ENCODE measurements at regions not wholly inside any gene's neighbourhood (a gene's known extent, or its start where the extent isn't known, plus 50 kb on each side); places are given as distances from the start of the nearest gene placed in this dataset.
"Not testable (repeated sequence)": the region's sequence is repeated elsewhere in the genome, so short reads cannot be mapped to it uniquely, and the experiment has no call there.

DNA sequence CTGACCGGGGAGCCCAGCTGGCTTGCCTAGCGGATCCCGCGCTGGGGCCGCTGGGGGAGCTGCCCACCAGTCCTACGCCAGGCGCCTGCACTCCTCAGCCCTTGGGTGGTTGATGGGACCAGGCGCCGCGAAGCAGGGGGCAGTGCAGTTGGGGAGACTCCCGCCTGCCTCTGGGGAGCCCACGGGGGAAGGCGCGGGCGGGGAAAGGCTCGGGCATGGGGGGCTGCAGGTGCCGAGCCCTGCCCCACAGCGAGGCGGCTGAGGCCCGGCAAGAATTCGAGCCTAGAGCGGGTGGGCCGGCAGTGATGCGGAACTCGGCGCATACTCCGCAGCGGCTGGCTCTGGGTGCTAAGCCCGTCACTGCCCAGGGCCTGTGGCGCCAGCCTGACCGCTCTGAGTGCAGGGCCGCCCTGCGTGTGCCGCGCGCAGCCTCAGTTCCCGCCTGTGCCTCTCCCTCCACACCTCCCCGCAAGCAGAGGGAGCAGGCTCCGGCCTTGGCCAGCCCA, 249.1 kb upstream of the TEKT4 start:
- DNase-seq (ENCODE audit: low read depth) = no peak
- no peak overlapping the region for H3K4me3 ChIP-seq (ENCODE audit: low read length)
- TF ChIP-seq, protein P1, sequence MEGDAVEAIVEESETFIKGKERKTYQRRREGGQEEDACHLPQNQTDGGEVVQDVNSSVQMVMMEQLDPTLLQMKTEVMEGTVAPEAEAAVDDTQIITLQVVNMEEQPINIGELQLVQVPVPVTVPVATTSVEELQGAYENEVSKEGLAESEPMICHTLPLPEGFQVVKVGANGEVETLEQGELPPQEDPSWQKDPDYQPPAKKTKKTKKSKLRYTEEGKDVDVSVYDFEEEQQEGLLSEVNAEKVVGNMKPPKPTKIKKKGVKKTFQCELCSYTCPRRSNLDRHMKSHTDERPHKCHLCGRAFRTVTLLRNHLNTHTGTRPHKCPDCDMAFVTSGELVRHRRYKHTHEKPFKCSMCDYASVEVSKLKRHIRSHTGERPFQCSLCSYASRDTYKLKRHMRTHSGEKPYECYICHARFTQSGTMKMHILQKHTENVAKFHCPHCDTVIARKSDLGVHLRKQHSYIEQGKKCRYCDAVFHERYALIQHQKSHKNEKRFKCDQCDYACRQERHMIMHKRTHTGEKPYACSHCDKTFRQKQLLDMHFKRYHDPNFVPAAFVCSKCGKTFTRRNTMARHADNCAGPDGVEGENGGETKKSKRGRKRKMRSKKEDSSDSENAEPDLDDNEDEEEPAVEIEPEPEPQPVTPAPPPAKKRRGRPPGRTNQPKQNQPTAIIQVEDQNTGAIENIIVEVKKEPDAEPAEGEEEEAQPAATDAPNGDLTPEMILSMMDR (IDR thresholded peaks at IDR 0.05; ENCODE audit: insufficient read depth, low read depth, low read length, missing control alignments) = no peak

DNA sequence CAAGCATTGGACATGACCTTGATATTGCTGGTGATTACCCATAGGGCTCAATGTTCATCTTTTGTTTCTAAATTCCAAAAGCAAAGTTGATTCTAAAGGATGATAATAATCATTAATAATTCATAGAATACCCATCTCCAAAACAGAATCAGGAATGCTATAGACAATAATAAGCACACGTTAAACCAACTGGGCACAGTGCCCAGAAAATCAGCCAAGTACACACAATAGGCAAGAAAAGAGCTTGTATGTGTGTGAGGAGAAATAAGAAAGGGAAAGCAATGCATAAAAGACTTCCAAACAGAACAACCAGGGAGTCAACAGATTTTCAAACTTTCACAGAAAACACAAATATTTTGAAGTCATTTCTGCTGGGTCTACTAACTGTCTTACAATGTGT, 242.3 kb upstream of the TEKT4 start:
- not testable (repeated sequence) for H3K4me3 ChIP-seq (ENCODE audit: low read length); DNase-seq (ENCODE audit: low read depth)

DNA sequence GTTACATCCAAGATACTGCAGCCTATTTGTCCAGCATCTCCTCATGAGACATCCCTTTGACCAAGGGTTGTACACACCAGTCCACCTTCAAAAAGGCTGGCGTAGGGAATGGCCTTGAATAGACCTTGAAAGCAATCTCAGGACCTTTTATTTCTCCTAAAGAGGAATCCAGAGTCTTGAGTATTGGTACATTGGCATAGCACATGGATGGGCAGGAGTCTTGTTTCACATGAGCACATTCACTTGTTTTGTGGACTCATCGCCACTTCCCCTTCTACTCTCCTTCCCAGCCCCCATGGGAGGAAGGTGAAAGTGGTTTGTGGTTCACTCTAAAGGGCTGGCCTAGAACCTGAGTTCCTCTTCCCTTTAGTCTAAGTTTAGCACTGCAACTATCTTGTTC, 229.8 kb upstream of the TEKT4 start:
- not testable (repeated sequence) for DNase-seq (ENCODE audit: low read depth); H3K4me3 ChIP-seq (ENCODE audit: low read length)

DNA sequence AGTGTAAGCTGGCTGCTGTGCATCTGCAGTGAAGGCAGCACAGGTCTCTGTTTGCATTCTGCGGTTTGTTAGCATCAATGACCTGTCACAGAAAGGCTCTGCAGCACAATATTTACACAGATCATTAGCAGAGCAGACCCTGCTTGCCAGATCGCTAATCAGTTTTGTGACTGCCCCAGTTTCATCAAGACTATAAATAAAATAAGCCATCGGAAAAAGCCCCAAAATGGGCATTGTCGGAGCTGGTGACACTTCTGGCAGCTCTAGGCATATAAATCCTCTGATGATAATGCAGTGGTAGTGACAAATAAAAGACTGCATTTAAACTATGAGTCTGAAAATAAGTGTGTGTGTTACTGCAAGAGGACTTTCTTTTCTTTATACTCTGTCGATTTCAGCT, 219.1 kb upstream of the TEKT4 start:
- not testable (repeated sequence) for H3K4me3 ChIP-seq (ENCODE audit: low read length)

DNA sequence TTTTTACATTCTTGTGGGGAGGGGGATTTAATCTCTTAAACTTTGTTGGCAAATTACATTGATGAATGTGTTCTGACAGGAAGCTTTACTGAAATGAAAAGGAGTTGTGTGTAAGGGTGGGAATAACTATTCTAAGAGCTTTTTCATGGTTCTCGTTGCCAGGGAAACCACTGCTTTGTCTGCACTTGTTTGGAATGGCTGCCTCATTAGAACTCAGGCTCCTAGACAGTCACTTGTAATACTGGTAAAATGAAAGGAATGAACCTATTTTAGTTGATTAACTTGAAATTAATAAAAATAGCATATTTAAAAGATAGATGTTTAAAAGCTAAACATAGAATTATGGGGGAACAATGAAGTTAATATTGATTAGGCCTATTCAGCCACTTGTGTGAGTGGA, 201.4 kb upstream of the TEKT4 start:
- DNase-seq (ENCODE audit: low read depth); H3K4me3 ChIP-seq (ENCODE audit: low read length): not testable (repeated sequence)

More for the DNA sequence above, 219.1 kb upstream of the TEKT4 start:
- DNase-seq (ENCODE audit: low read depth) = not testable (repeated sequence)

DNA sequence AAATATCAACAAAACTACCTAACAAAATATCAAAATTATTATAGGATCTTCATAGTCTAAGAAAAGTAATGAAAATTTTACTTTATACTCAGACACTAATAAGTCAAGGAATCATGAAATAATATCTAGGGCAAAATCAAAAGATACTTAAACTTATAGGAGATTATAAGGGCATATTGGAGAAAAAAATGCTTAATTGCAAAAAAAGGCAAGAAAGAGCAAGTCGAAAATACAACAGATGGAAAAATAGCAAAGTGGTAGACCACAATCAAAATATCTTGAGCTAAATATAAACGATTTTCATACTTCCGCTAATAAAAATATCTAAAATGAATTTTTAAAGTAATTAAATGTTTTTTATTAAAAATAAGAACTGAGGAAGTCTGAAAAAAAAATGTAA, 177.0 kb upstream of the TEKT4 start:
- DNase-seq (ENCODE audit: low read depth); H3K4me3 ChIP-seq (ENCODE audit: low read length): not testable (repeated sequence)

DNA sequence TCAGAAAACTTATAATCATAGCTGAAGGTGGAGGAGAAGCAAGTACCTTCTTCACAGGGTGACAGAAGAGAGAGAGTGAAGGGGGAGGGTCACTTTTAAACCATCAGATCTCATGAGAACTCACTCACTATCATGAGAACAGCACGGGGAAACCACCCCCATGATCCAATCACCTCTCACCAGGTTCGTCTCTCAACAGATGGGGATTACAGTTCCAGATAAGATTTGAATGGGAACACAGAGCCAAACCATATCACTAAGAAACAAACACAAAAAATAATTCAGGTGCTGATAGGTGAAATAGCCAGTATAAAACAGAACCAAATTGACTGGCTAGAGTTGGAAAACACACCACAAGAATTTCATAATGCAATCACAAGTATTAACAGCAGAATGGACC, 162.2 kb upstream of the TEKT4 start:
- H3K4me3 ChIP-seq (ENCODE audit: low read length); DNase-seq (ENCODE audit: low read depth): not testable (repeated sequence)

DNA sequence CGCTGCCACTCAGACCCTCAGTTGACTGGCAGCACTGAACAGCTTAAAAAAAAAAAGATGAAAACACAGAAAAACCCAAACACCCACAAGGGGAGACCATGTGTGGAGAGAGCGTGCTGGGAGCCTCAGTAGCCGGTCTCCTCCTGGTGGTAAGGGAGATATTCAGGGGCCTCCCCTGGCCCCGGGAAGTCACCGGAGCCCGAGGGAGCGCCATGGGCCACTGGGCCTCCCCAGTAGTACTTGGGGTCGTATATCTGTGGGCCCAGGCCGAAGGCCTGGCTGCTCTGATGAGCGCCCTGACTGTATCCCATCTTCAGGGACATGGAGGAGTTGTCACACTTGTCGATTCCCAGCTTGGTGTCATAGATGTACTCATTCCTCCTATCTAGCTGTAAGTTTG, 145.7 kb upstream of the TEKT4 start:
- no peak for DNase-seq (ENCODE audit: low read depth)
- TF ChIP-seq, protein P1 (IDR thresholded peaks at IDR 0.05; ENCODE audit: insufficient read depth, low read depth, low read length, missing control alignments) = no peak

DNA sequence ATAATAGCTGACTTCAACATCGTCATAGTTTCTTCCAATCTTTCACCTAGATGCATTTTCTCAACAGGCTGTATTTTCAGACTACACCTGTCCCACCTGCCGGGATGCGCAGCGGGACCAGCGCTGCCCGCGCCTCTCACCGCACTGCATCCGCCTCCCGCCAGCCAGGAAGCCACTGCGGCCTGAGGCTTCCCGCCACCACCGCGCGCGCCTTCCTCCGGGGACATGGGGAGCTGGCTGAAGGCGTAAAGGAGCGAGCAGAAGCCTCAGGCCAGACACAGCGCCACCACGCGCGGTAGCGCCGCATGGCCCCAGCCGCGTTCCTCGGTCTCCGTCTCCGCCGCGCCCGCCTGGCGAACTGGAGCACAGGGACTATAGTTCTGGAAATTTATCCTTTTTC, 135.7 kb upstream of the TEKT4 start:
- not testable (repeated sequence) for DNase-seq (ENCODE audit: low read depth); H3K4me3 ChIP-seq (ENCODE audit: low read length)

More for the DNA sequence above, 145.7 kb upstream of the TEKT4 start:
- H3K4me3 ChIP-seq (ENCODE audit: low read length) = no peak overlapping the region

DNA sequence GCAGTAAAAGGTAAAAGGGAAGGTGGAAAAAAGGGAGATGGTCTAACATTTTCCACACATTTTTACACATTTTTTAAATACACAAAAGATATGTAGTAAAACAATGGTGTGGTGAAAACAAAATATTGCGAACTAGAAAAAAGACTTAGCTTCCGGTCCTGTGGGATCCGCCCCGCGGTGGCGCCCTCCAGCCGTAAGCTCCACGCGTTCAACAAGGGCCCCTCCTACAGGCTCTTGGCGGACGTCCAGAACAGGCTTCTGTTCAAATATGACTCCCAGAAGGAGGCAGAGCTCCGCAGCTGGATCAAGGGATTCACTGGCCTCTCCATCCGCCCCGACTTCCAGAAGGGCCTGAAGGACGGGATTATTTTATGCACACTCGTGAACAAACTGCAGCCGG, 134.1 kb upstream of the TEKT4 start:
- not testable (repeated sequence) for DNase-seq (ENCODE audit: low read depth); H3K4me3 ChIP-seq (ENCODE audit: low read length)

DNA sequence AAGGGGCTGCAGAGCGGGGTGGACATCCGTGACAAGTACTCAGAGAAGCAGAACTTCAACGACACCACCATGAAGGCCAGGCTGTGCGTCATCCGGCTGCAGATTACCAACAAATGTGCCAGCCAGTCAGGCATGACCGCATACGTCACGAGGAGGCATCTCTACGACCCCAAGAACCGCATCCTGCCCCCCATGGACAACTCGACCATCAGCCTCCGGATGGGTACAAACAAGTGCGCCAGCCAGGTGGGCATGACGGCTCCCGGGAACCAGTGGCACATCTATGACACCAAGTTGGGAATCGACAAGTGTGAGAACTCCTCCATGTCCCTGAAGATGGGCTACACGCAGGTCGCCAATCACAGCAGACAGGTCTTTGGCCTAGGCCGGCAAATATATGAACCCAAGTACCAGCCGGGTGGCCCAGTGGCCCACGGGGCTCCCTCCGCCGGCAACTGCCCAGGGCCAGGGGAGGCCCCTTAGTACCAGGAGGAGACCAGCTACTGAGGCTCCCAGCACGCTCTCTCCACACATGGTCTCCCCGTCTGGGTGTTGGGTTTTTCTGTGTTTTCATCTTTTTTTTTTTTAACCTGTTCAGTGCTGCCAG, 133.4 kb upstream of the TEKT4 start:
- not testable (repeated sequence) for H3K4me3 ChIP-seq (ENCODE audit: low read length); DNase-seq (ENCODE audit: low read depth)

DNA sequence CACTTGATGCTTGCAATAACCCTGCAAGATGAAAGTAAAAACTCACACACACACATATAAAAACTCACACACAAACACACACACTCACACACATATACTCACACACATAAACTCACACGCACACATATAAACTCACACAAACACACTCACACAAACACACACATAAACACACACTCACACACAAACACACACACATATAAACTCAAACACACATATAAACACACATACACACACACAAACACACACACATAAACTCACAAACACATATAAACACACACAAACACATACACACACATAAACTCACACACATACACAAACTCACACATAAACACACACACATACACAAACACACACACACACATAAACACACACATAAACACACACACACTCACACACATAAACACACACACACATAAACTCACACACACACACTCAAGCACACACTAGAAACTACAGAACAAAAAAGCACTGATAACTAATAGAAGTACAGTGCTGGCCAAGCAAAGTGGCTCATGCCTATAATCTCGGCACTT, 117.7 kb upstream of the TEKT4 start:
- DNase-seq (ENCODE audit: low read depth) = no peak
- H3K4me3 ChIP-seq (ENCODE audit: low read length) = no peak overlapping the region
- TF ChIP-seq, protein P1 (IDR thresholded peaks at IDR 0.05; ENCODE audit: insufficient read depth, low read depth, low read length, missing control alignments) = no peak

All from epithelial cell of esophagus (primary cell).